MM.1S (cell line): ENCODE measurements at regions not wholly inside any gene's neighbourhood (a gene's known extent, or its start where the extent isn't known, plus 50 kb on each side); places are given as distances from the start of the nearest gene placed in this dataset.

Source experiments
- EZH2 ChIP-seq: fragments of 300-600 bp; sonication (generic); optimal IDR thresholded peaks from 2 replicates; pipeline ENCODE3; 2017; ENCODE audit warnings: low read depth, mild to moderate bottlenecking, antibody characterized with exemption, low read length, mixed read lengths
- EZH2phosphoT487 ChIP-seq: fragments of 300-600 bp; sonication (generic); IDR thresholded peaks from 2 replicates; pipeline ENCODE4 v1.6.1; 2018; ENCODE audit warnings: antibody characterized with exemption, low read length

DNA sequence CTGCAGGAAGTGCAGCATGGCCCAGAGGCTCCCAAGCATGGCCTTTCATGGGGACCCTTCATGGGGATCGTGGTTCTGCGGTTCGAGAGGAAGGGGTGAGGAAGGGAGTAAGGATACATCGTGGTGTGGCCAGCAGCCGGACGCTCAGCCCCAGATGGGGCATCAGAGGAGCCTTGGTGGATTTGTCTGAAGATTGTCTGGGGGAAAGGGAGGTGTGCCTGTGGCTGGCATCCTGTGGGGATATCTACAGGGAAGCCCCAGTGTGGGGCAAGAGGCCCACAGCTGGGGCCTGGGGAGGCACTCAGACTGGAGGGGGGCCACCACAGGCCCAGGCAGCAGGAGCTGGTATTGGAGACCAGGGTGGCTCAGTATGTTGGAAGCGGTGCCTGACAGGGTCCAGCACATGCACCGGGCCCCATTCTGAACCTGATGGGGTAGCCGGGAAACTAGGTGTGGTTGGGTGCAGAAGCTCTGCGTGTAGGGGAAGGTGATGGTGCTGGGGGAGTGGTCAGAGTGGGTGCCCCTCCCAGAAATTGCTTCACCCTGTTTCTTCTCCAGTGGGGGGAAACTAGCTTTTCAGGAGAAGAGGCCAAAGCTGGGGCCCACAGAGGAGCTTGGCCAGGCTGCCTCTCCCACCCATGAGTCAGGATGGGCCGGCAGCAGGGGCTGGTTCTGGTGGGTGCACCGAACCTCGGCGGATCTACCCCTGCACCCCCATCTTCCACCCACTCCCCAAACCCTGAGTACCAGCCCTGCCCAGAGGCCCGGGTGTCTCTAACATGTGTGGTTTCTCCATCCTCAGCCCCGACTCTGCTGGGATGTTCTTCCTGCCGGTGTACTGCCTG lies 274.4 kb upstream of the HDAC4 start:
- no peak for TF ChIP-seq EZH2
- TF ChIP-seq EZH2phosphoT487, result no peak
